HG02571 (cell line): ENCODE measurements at regions not wholly inside any gene's neighbourhood (a gene's known extent, or its start where the extent isn't known, plus 50 kb on each side); places are given as distances from the start of the nearest gene placed in this dataset.

ENCODE experiments used
- ATAC-seq: cut with Tn5 transposase; IDR thresholded peaks from one replicate; pipeline ENCODE4 v1.9.1; 2021; ENCODE audit warnings: mild to moderate bottlenecking, moderate library complexity; ENCODE audit not compliant: unreplicated experiment

- no peak for ATAC-seq
Observed at GRCh38 chr2:221844212-221845020, 272.3 kb upstream of the EPHA4 start.

GRCh38 chr2:221836095-221836494 is 264.0 kb upstream of the EPHA4 start:
- ATAC-seq, result no peak

DNA sequence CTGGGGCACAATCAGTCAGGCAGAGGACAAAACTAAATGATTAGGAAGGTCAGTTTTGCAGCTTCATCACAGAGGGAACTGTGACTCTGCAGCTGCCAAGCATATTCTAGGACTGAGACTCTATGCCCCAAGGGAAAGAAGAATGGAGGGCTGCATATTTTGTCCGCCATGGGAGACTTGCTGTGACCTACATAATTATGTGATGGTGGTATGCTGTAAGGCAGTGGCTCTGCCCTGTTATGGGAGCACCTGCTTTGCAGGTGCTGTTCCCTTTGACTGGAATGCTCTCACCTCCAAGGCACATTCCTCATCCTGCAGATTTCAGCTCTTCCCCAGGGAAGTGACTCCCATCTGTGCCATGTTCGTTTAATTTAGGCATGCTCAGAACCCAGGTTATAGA is 261.9 kb upstream of the EPHA4 start:
- no peak for ATAC-seq

DNA sequence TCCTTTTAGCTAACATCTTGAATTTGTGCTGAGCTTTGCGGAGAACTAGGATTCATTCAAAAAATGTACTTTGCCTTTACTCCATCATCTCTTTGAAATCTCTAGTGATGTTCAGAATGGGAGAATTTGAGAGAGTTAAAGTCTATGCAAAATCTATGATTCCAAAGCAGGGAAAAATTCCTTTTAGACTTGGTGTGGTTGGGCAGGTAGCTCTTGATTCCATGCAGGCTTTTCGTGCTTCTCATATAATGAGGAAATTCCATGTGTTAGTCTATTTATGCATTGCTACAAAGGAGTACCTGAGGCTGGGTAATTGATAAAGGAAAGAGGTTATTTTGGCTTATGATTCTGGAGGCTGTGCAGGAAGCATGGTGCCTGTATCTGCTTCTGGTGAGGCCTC is 258.9 kb upstream of the EPHA4 start:
- no peak for ATAC-seq

- no peak for ATAC-seq
Observed at GRCh38 chr2:221822416-221822815, 250.3 kb upstream of the EPHA4 start.

DNA sequence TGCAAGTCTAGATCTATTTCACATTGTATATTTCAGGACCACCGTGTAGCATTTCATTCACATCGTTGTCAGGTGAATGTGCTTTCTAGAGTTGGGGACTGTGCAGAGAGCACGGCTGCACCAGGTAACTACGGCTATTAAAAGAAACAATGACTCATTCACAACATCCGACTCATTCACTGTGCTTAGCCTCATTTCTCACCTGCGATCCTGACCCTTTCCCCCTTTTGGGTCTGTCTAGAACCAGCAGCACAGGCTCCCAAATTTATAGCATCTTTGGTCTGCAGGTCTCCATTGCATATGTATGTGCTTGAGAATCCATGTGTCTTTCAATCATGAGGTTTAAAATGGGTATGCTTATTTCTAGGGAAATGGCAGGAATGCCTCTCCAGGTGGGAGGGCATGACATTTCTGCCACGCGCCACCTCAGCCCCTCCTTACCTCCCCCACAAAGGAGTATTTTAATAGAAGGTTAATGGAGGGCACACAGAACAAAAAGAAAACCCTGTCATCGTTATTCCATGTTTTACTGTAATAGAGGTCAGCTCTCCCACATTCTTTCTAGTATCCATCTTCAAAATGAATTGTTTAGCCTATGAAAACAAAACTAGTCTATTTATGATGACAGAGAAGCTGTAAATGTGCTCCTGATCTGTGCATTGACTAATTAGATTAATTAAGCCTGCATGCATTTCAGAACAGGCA is 246.7 kb upstream of the EPHA4 start:
- ATAC-seq, result no peak

GRCh38 chr2:221817878-221818277 is 245.8 kb upstream of the EPHA4 start:
- ATAC-seq, result no peak

GRCh38 chr2:221817052-221817451 is 244.9 kb upstream of the EPHA4 start:
- ATAC-seq, result no peak

- ATAC-seq, result no peak
Observed at GRCh38 chr2:221816566-221816965, 244.5 kb upstream of the EPHA4 start.

- no peak for ATAC-seq
Observed at GRCh38 chr2:221810650-221811049, 238.5 kb upstream of the EPHA4 start.

DNA sequence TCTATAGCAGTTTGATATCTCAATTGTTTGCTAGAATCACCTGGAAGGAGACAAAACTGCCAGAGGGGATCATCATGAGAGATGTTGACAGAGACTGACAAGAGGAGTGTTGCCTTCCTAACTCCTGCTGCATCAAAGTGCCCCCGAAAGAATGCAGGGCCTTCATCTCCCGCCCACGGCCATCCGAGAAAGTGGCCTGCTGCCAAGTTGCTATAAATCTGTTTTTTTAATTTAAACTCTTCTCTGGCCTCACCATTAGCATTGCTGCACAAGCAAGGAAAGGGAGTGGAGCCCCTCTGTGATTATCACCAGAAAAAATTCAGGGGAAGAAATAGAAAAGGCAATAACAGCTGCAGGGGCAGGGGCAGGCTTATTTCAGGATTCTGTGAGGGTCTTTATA is 238.1 kb upstream of the EPHA4 start:
- ATAC-seq, result no peak

DNA sequence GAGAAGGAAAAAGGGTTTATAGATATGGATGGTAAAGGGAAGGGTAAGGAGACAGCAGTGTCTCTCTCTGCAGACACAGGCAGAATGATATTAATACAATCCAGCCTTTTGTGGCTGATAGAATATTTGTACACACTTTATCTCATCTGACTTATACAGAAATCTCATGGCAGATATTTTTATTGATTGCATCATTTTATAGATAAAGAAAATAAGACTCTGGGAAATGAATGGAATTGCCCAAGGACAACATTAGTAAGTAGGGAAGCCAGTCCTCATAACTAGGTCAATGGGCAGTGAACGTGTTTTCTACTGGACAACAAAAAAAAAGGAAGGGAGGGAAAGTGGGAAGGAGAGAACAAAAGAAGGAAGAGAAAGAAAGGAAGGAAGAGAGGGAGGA is 236.4 kb upstream of the EPHA4 start:
- no peak for ATAC-seq

GRCh38 chr2:221807706-221808105 is 235.6 kb upstream of the EPHA4 start:
- no peak for ATAC-seq

- no peak for ATAC-seq
Observed at GRCh38 chr2:221802089-221802488, 230.0 kb upstream of the EPHA4 start.

DNA sequence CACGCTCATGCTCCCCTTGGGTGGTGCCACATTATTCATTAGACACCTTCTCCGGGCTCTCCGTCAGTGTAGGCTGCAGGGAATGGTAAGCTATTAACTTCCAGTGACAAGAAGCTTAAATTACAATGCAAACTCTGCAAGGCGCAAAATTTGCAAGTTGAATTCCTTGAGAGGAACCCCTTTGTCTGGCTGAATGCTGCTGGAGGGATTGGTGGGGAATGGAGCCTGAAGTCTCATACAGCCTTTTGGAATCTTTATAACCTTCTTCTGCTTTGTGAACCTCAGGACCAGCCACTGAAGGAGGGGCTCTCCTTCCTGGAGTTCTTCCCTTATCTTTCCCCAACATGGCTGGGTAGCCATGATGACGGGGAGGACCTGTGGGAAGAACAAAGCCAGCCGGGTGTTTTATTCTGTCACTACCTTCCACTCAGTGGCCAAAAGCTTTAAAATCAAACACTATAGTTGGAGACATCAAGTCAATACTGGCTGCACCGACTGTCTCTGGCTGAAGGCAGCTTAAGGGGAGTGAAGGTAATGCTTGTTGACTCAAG is 220.9 kb upstream of the EPHA4 start:
- no peak for ATAC-seq

- ATAC-seq, result no peak
Observed at GRCh38 chr2:221791844-221792243, 219.7 kb upstream of the EPHA4 start.

DNA sequence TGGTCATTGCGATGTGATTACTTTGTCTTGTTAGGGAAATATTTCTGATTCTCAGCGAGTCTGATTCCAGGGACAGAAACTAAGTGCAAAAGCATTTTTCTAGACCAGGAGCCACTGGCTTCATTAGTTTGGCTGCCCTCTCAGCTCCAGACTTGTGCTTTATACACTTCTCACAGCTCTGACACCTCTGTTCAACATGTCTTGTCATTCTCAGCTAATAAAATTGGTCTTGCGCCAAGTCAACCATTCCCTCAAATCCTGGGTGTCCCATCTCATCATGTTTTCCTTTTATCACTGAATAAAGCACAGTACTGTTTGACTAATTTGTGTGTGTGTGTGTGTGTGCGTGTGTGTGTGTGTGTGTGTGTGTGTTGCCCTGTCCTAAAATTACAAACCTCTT is 215.5 kb upstream of the EPHA4 start:
- ATAC-seq, result no peak

DNA sequence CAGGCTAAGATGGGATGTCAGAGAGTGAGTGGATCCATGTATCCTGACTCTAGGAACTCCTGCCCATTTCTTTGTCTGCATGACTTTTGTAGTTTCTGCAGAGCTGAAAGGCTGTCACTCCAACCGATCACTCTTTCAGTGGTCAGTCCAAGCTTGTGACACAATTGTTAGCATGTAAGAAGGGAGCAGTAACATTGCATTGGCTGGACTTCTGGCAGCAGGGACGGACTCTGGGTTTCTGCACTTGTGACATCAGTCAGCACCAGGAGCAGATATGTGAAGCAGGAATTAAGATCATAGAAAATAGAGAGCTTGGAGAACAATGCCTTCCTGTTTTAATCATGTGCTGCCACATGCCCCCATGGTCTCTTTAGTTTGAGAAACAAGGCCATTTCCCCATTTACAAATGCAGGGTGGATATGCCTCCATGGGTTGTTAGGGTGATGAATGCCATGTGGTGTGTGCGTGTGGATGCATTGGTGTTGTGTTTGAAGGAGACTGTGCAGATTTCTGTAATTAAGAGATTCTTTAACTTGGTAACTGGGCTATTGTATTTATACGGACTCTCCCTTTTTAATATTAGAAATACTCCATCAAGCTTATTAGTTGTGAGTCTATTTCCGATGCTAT is 214.3 kb upstream of the EPHA4 start:
- no peak for ATAC-seq

- ATAC-seq, result no peak
Observed at GRCh38 chr2:221780281-221780688, 208.2 kb upstream of the EPHA4 start.

- ATAC-seq, result no peak
Observed at GRCh38 chr2:221779614-221780067, 207.5 kb upstream of the EPHA4 start.

- no peak for ATAC-seq
Observed at GRCh38 chr2:221778025-221778424, 205.9 kb upstream of the EPHA4 start.

DNA sequence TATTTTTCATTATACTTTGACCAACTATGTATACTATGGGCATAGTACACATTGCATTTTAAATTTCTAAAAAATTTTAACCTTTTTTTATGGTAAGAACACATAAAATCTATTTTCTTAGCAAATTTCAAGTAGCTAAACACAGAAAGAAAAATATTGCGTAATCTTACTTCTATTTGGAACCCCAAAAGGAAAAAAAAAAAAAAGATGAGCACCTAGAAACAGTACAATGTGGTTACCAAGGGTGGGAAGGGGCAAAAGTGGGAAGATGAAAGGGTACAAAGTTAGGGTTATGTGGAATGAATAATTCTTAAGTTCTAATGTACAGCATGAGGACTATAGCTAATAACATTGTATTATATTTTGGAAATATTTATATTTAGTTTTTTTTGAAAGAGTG is 205.0 kb upstream of the EPHA4 start:
- ATAC-seq, result no peak
